Activated naive CD8-positive, alpha-beta T cell (primary cell): ENCODE measurements at regions not wholly inside any gene's neighbourhood (a gene's known extent, or its start where the extent isn't known, plus 50 kb on each side); places are given as distances from the start of the nearest gene placed in this dataset.
A peak's percentile ranks its signal among the peaks of the same experiment; 100 is the strongest.
"Not testable (repeated sequence)": the region's sequence is repeated elsewhere in the genome, so short reads cannot be mapped to it uniquely, and the experiment has no call there.

Experiments used
- H3K27ac Mint-ChIP-seq: one replicate; pipeline ENCODE4 v1.8.0; 2021; ENCODE audit warnings: mixed read lengths
- H3K27me3 Mint-ChIP-seq: one replicate; pipeline ENCODE4 v1.8.0; 2021; ENCODE audit warnings: mixed read lengths
- H3K36me3 Mint-ChIP-seq: one replicate; pipeline ENCODE4 v1.8.0; 2021; ENCODE audit warnings: mixed read lengths
- H3K4me1 Mint-ChIP-seq: one replicate; pipeline ENCODE4 v1.8.0; 2021; ENCODE audit warnings: low read depth, mixed read lengths
- H3K4me3 Mint-ChIP-seq: one replicate; pipeline ENCODE4 v1.8.0; 2021; ENCODE audit warnings: mild to moderate bottlenecking, mixed read lengths
- H3K9me3 Mint-ChIP-seq: one replicate; pipeline ENCODE4 v1.8.0; 2021; ENCODE audit warnings: low read depth, mixed read lengths

GRCh38 chr7:5121256-5121655, 68.8 kb upstream of the WIPI2 start:
- H3K4me3 Mint-ChIP-seq, H3K9me3 Mint-ChIP-seq, H3K27ac Mint-ChIP-seq, H3K4me1 Mint-ChIP-seq, H3K36me3 Mint-ChIP-seq, H3K27me3 Mint-ChIP-seq: not testable (repeated sequence)

GRCh38 chr7:5131238-5131637, 58.8 kb upstream of the WIPI2 start:
- H3K4me3 Mint-ChIP-seq, H3K36me3 Mint-ChIP-seq, H3K27me3 Mint-ChIP-seq, H3K9me3 Mint-ChIP-seq: not testable (repeated sequence)
- Mint-ChIP-seq H3K4me1 (peaks cover 21% of the 10 kb centered on the region), H3K27ac (peak overlapping the region; percentile 61)

GRCh38 chr7:5132539-5132938, 57.5 kb upstream of the WIPI2 start:
- Mint-ChIP-seq H3K27ac (no peak overlapping the region), H3K36me3 (no peaks in the 10 kb centered on the region), H3K27me3 (no peaks in the 10 kb centered on the region), H3K9me3 (no peaks in the 10 kb centered on the region), H3K4me3 (peak overlapping the region; percentile 17), H3K4me1 (peaks cover 21% of the 10 kb centered on the region)

- Mint-ChIP-seq H3K36me3 (no peaks in the 10 kb centered on the region), H3K27me3 (no peaks in the 10 kb centered on the region), H3K27ac (no peak overlapping the region), H3K4me3 (no peak overlapping the region), H3K4me1 (peaks cover 14% of the 10 kb centered on the region), H3K9me3 (no peaks in the 10 kb centered on the region)
These were observed 50.0 kb upstream of the WIPI2 start for GRCh38 chr7:5139998-5140397.
